Endothelial cell of umbilical vein (primary cell): ENCODE measurements at regions not wholly inside any gene's neighbourhood (a gene's known extent, or its start where the extent isn't known, plus 50 kb on each side); places are given as distances from the start of the nearest gene placed in this dataset.

Source experiments
- BruUV-seq: library from RNA; stranded (reverse); fragments of 400-500 nt; replicated peaks from 2 replicates; lab custom pipeline; 2021; lab: Mats Ljungman, UMichigan
- CTCF ChIA-PET: fragments of 300-600, 350-600 bp; sonication (Branson Sonifier 250); formaldehyde crosslinking; loops from one replicate; lab custom pipeline; 2021; ENCODE audit warnings: antibody characterized with exemption, inconsistent platforms; lab: Charles Lee
- POLR2A ChIA-PET: fragments of 300-600, 350-600 bp; sonication (Branson Sonifier 250); formaldehyde crosslinking; loops from one replicate; lab custom pipeline; 2021; ENCODE audit warnings: antibody characterized with exemption, inconsistent platforms; lab: Charles Lee
- DNase-seq: peaks from one replicate; pipeline ENCODE4 v3.0.0-alpha.2; 2011; ENCODE audit warnings: low read depth, low spot score
- FAIRE-seq: peaks from 2 replicates; lab custom pipeline; 2011; peaks lifted over from hg19 to GRCh38; lab: Jason Lieb, UNC
- H2AFZ ChIP-seq: 2 replicates; pipeline ENCODE4 v1.6.0; 2012; ENCODE audit warnings: low read depth, low read length, control low read depth, inconsistent platforms
- H3K27ac ChIP-seq: 2 replicates; pipeline ENCODE4 v1.5.1; 2011; ENCODE audit warnings: low read depth, mild to moderate bottlenecking, control low read depth, low read length, moderate library complexity; ENCODE audit not compliant: insufficient read depth
- H3K27me3 ChIP-seq, 2 experiments: 2 replicates each; pipeline versions ENCODE4 v1.6.0 to v1.6.1; 2011; ENCODE audit warnings: low read length in 2 of 2, mixed read lengths in 1 of 2; ENCODE audit not compliant: control insufficient read depth in 2 of 2, insufficient read depth in 2 of 2
- H3K36me3 ChIP-seq, 2 experiments: 2 replicates in 1 of 2; 3 replicates in 1 of 2; pipeline ENCODE4 v1.5.1; 2011; ENCODE audit warnings: low read length in 2 of 2, mild to moderate bottlenecking in 1 of 2, moderate library complexity in 1 of 2; ENCODE audit not compliant: control insufficient read depth in 2 of 2, insufficient read depth in 2 of 2; ENCODE audit errors: extremely low read depth in 1 of 2
- H3K4me1 ChIP-seq: 3 replicates; pipeline ENCODE4 v1.5.1; 2011; ENCODE audit warnings: mild to moderate bottlenecking, low read length; ENCODE audit not compliant: control insufficient read depth, insufficient read depth; ENCODE audit errors: extremely low read depth
- H3K4me2 ChIP-seq: 2 replicates; pipeline ENCODE4 v1.6.1; 2011; ENCODE audit warnings: low read length, control low read depth, mixed read lengths; ENCODE audit not compliant: insufficient read depth
- H3K4me3 ChIP-seq, 3 experiments: fragments of 200-600 bp in 1 of 3; sonication (generic), shearing (Covaris generic) in 1 of 3; replicated peaks in 1 of 3; 2 replicates each; pipeline ENCODE4 v1.5.1; 2011 to 2016; ENCODE audit warnings: control low read depth in 3 of 3, low read length in 3 of 3, mild to moderate bottlenecking in 2 of 3, inconsistent platforms in 1 of 3, low read depth in 1 of 3, moderate library complexity in 1 of 3; ENCODE audit not compliant: insufficient read depth in 1 of 3
- H3K79me2 ChIP-seq: 2 replicates; pipeline ENCODE4 v1.6.0; 2012; ENCODE audit warnings: low read length, inconsistent platforms; ENCODE audit not compliant: control insufficient read depth, insufficient read depth
- H3K9ac ChIP-seq: replicated peaks from 2 replicates; pipeline ENCODE3; 2011; ENCODE audit warnings: low read length, control low read depth; ENCODE audit not compliant: insufficient read depth; ENCODE audit errors: extremely low read depth
- H3K9me1 ChIP-seq: replicated peaks from 3 replicates; pipeline ENCODE4 v1.6.0; 2011; ENCODE audit warnings: mild to moderate bottlenecking, low read length; ENCODE audit not compliant: control insufficient read depth, insufficient read depth; ENCODE audit errors: extremely low read depth
- H3K9me3 ChIP-seq: replicated peaks from 2 replicates; pipeline ENCODE4 v1.5.1; 2012; ENCODE audit warnings: low read length, inconsistent platforms; ENCODE audit not compliant: control insufficient read depth, insufficient read depth
- H4K20me1 ChIP-seq: replicated peaks from 2 replicates; pipeline ENCODE3; 2011; ENCODE audit warnings: mild to moderate bottlenecking, low read length; ENCODE audit not compliant: control insufficient read depth, insufficient read depth; ENCODE audit errors: extremely low read depth
- CTCF ChIP-seq, 2 donors: IDR thresholded peaks; 1 replicate in 1 of 2; 2 replicates in 1 of 2; pipeline ENCODE4 v1.5.1; 2011; ENCODE audit warnings: low read length in 2 of 2, mild to moderate bottlenecking in 2 of 2, moderate library complexity in 2 of 2, control low read depth in 1 of 2, inconsistent platforms in 1 of 2, low read depth in 1 of 2; ENCODE audit not compliant: insufficient read depth in 1 of 2; ENCODE audit errors: extremely low read depth in 1 of 2
- EZH2 ChIP-seq: IDR thresholded peaks from 2 replicates; pipeline ENCODE4 v1.6.1; 2012; ENCODE audit warnings: borderline replicate concordance, low read depth, mild to moderate bottlenecking, moderate library complexity, low read length, inconsistent platforms; ENCODE audit not compliant: severe bottlenecking
- FOS ChIP-seq: IDR thresholded peaks from 2 replicates; pipeline ENCODE4 v1.6.1; 2011; ENCODE audit warnings: mild to moderate bottlenecking, low read length, moderate library complexity, borderline replicate concordance; ENCODE audit not compliant: insufficient read depth
- GATA2 ChIP-seq: IDR thresholded peaks from 2 replicates; pipeline ENCODE4 v1.7.0; 2011; ENCODE audit warnings: low read depth, mild to moderate bottlenecking, moderate library complexity, mixed read lengths, low read length; ENCODE audit not compliant: insufficient read length, insufficient read depth
- JUN ChIP-seq: IDR thresholded peaks from 2 replicates; pipeline ENCODE4 v1.6.1; 2011; ENCODE audit warnings: borderline replicate concordance, low read depth; ENCODE audit not compliant: insufficient read length, insufficient read depth
- MAX ChIP-seq: IDR thresholded peaks from 2 replicates; pipeline ENCODE4 v1.6.1; 2011; ENCODE audit not compliant: insufficient read depth, insufficient read length
- MYC ChIP-seq: IDR thresholded peaks from one replicate; pipeline ENCODE4 v1.6.1; 2011; ENCODE audit warnings: mild to moderate bottlenecking, low read depth, low read length
- POLR2A ChIP-seq: IDR thresholded peaks from 2 replicates; pipeline ENCODE4 v1.6.1; 2012; ENCODE audit warnings: low read depth, mild to moderate bottlenecking, control low read depth, low read length
- POLR2AphosphoS5 ChIP-seq: IDR thresholded peaks from 2 replicates; pipeline ENCODE4 v1.6.1; 2012; ENCODE audit warnings: low read depth, mild to moderate bottlenecking, control low read depth, low read length, moderate library complexity; ENCODE audit not compliant: insufficient read depth
- dilution Hi-C: fragments of 300-500 bp; cut with MboI; formaldehyde crosslinking; loops from one replicate; pipeline ENCODE4 v1.15.0; 2019; ENCODE audit warnings: low sequenced_read_pairs; ENCODE audit not compliant: extremely low pct_ligation_motif_present
- intact Hi-C: fragments of 100-400 bp; cut with micrococcal nuclease; formaldehyde crosslinking; loops from one replicate; pipeline ENCODE4 v1.10.0; 2022

- no peaks in the 10 kb centered on the region for H3K79me2 ChIP-seq
- no TSS peak for BruUV-seq
- dilution Hi-C loops (no loop called here), intact Hi-C loops (loop anchor here (5.0 kb wide), 1 partner anchor 112 kb away; the partner anchor contains the start of gene ERRFI1)
- H3K4me2 ChIP-seq = no peak overlapping the region
- no peaks in the 10 kb centered on the region for H3K36me3 ChIP-seq
- H3K27ac ChIP-seq = no peak overlapping the region
- TF ChIP-seq JUN = no peak
- no peak for TF ChIP-seq CTCF (IDR thresholded peaks at IDR 0.05; ENCODE audit: extremely low read depth in 1 of 2, insufficient read depth in 1 of 2, low read depth in 1 of 2, low read length in 2 of 2)
- no peak for TF ChIP-seq MAX
- TF ChIP-seq POLR2AphosphoS5 = no peak
- no peak for TF ChIP-seq POLR2A
- TF ChIP-seq MYC = no peak
- TF ChIP-seq GATA2 = no peak
- no peak for TF ChIP-seq FOS
- no peak for TF ChIP-seq EZH2
- ChIA-PET POLR2A (no interaction called here), CTCF (no interaction called here)
- no peak overlapping the region for H2AFZ ChIP-seq
- no peaks in the 10 kb centered on the region for H3K27me3 ChIP-seq
- H3K4me1 ChIP-seq = peaks cover 24% of the 10 kb centered on the region
- FAIRE-seq (no peak), DNase-seq (no peak)
- no peaks in the 10 kb centered on the region for H4K20me1 ChIP-seq
- no peaks in the 10 kb centered on the region for H3K9me3 ChIP-seq
- no peak overlapping the region for H3K4me3 ChIP-seq
- no peak overlapping the region for H3K9ac ChIP-seq
- no peaks in the 10 kb centered on the region for H3K9me1 ChIP-seq
These were observed 113.3 kb upstream of the ERRFI1 start for GRCh38 chr1:8139383-8139782.
